SK-N-SH (cell line): ENCODE measurements at regions not wholly inside any gene's neighbourhood (a gene's known extent, or its start where the extent isn't known, plus 50 kb on each side); places are given as distances from the start of the nearest gene placed in this dataset.

Experiments
- JUND ChIP-seq: IDR thresholded peaks from 2 replicates; pipeline ENCODE4 v1.4.0; 2012
- POLR2AphosphoS5 ChIP-seq: IDR thresholded peaks from 2 replicates; pipeline ENCODE4 v1.6.1; 2012; ENCODE audit warnings: low read depth, low read length
- RXRA ChIP-seq: IDR thresholded peaks from 2 replicates; pipeline ENCODE4 v1.4.0; 2012; ENCODE audit warnings: low read depth, mild to moderate bottlenecking, borderline replicate concordance
- TAF1 ChIP-seq: IDR thresholded peaks from 2 replicates; pipeline ENCODE4 v1.6.1; 2012; ENCODE audit warnings: low read depth, mild to moderate bottlenecking, low read length, moderate library complexity, borderline replicate concordance
- TF ChIP-seq, protein P1 (sequence below): fragments of 150-350 bp; IDR thresholded peaks from 2 replicates; pipeline ENCODE4 v1.6.1; 2017; ENCODE audit warnings: antibody characterized with exemption, low read length, low read depth, borderline replicate concordance
- TF ChIP-seq, protein P2 (sequence below): fragments of 200-600 bp; sonication (generic); IDR thresholded peaks from 2 replicates; pipeline ENCODE4 v1.6.1; 2017; ENCODE audit warnings: antibody characterized with exemption, mild to moderate bottlenecking, moderate library complexity
- TF ChIP-seq, protein P3 (sequence below): IDR thresholded peaks from 2 replicates; pipeline ENCODE4 v1.4.0; 2012; ENCODE audit warnings: low read depth

DNA sequence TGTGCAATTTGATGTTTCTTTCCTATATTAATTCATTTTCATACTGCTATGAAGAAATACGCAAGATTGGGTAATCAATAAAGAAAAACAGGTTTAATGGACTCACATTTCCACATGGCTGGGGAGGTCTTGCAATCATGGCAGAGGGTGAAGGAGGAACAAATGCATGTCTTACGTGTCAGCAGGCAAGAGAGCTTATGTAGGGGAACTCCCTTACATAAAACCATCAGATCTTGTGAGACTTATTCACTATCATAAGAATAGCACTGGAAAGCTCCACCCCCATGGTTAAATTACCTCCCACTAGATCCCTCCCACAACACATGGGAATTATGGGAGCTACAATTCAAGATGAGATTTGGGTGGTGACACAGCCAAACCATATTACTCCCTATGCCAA lies 418.9 kb upstream of the MAF start:
- TF ChIP-seq, protein P1, sequence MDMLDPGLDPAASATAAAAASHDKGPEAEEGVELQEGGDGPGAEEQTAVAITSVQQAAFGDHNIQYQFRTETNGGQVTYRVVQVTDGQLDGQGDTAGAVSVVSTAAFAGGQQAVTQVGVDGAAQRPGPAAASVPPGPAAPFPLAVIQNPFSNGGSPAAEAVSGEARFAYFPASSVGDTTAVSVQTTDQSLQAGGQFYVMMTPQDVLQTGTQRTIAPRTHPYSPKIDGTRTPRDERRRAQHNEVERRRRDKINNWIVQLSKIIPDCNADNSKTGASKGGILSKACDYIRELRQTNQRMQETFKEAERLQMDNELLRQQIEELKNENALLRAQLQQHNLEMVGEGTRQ: no peak
- no peak for TF ChIP-seq TAF1
- TF ChIP-seq POLR2AphosphoS5: no peak
- no peak for TF ChIP-seq JUND
- no peak for TF ChIP-seq RXRA
- TF ChIP-seq, protein P2, sequence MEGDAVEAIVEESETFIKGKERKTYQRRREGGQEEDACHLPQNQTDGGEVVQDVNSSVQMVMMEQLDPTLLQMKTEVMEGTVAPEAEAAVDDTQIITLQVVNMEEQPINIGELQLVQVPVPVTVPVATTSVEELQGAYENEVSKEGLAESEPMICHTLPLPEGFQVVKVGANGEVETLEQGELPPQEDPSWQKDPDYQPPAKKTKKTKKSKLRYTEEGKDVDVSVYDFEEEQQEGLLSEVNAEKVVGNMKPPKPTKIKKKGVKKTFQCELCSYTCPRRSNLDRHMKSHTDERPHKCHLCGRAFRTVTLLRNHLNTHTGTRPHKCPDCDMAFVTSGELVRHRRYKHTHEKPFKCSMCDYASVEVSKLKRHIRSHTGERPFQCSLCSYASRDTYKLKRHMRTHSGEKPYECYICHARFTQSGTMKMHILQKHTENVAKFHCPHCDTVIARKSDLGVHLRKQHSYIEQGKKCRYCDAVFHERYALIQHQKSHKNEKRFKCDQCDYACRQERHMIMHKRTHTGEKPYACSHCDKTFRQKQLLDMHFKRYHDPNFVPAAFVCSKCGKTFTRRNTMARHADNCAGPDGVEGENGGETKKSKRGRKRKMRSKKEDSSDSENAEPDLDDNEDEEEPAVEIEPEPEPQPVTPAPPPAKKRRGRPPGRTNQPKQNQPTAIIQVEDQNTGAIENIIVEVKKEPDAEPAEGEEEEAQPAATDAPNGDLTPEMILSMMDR: no peak
- TF ChIP-seq, protein P3, sequence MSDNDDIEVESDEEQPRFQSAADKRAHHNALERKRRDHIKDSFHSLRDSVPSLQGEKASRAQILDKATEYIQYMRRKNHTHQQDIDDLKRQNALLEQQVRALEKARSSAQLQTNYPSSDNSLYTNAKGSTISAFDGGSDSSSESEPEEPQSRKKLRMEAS: no peak
